ENCODE measurements at regions not wholly inside any gene's neighbourhood (a gene's known extent, or its start where the extent isn't known, plus 50 kb on each side); places are given as distances from the start of the nearest gene placed in this dataset.

GRCh38 chr2:3138621-3139020 lies 239.0 kb downstream of the EIPR1 start:
- H3F3A ChIP-seq (ENCODE audit: insufficient read depth, low read length), result no peaks in the 10 kb centered on the region
- no peaks in the 10 kb centered on the region for H3K79me2 ChIP-seq (ENCODE audit: insufficient read depth, low read length)
- no peak overlapping the region for H3K9ac ChIP-seq (ENCODE audit: low read length)
- H3K36me3 ChIP-seq (ENCODE audit: insufficient read depth, low read length), result peaks cover 19% of the 10 kb centered on the region
- no peak overlapping the region for H3K27ac ChIP-seq (ENCODE audit: low read depth, low read length, poor library complexity, severe bottlenecking)
- no peaks in the 10 kb centered on the region for H3K27me3 ChIP-seq (ENCODE audit: insufficient read depth, low read length)
- peaks cover 17% of the 10 kb centered on the region for H3K4me1 ChIP-seq (ENCODE audit: insufficient read depth, low read length, severe bottlenecking)
- H3K4me3 ChIP-seq (ENCODE audit: low read depth, low read length, poor library complexity, severe bottlenecking), result no peak overlapping the region
- H3K9me2 ChIP-seq (ENCODE audit: low read depth, low read length), result no peaks in the 10 kb centered on the region
- no peaks in the 10 kb centered on the region for H4K20me1 ChIP-seq (ENCODE audit: insufficient read depth, low read length)
- TF ChIP-seq EZH2 (IDR thresholded peaks at IDR 0.05; ENCODE audit: borderline replicate concordance, low read length) (no peak), CTCF (IDR thresholded peaks at IDR 0.05; ENCODE audit: low read length) (no peak)
- no peak overlapping the region for H3K4me2 ChIP-seq (ENCODE audit: low read length)
- H3K9me3 ChIP-seq (ENCODE audit: low read length), result no peaks in the 10 kb centered on the region
- no peak overlapping the region for H2AFZ ChIP-seq (ENCODE audit: low read length)

- Histone ChIP-seq H3K4me3 (ENCODE audit: low read depth, low read length, poor library complexity, severe bottlenecking) (no peak overlapping the region), H3K9me2 (ENCODE audit: low read depth, low read length) (no peaks in the 10 kb centered on the region), H3K79me2 (ENCODE audit: insufficient read depth, low read length) (no peaks in the 10 kb centered on the region), H3K27me3 (ENCODE audit: insufficient read depth, low read length) (no peaks in the 10 kb centered on the region), H3K27ac (ENCODE audit: low read depth, low read length, poor library complexity, severe bottlenecking) (no peak overlapping the region), H3K4me2 (ENCODE audit: low read length) (no peak overlapping the region), H3K4me1 (ENCODE audit: insufficient read depth, low read length, severe bottlenecking) (peaks cover 9% of the 10 kb centered on the region), H2AFZ (ENCODE audit: low read length) (no peak overlapping the region), H3F3A (ENCODE audit: insufficient read depth, low read length) (no peaks in the 10 kb centered on the region), H4K20me1 (ENCODE audit: insufficient read depth, low read length) (no peaks in the 10 kb centered on the region), H3K36me3 (ENCODE audit: insufficient read depth, low read length) (peaks cover 19% of the 10 kb centered on the region), H3K9ac (ENCODE audit: low read length) (no peak overlapping the region), H3K9me3 (ENCODE audit: low read length) (no peaks in the 10 kb centered on the region)
- TF ChIP-seq EZH2 (IDR thresholded peaks at IDR 0.05; ENCODE audit: borderline replicate concordance, low read length) (no peak), CTCF (IDR thresholded peaks at IDR 0.05; ENCODE audit: low read length) (no peak)
These were observed 239.8 kb downstream of the EIPR1 start for GRCh38 chr2:3137651-3138300.

- no peak overlapping the region for H2AFZ ChIP-seq (ENCODE audit: low read length)
- H3K4me3 ChIP-seq (ENCODE audit: low read depth, low read length, poor library complexity, severe bottlenecking), result no peak overlapping the region
- no peak overlapping the region for H3K4me2 ChIP-seq (ENCODE audit: low read length)
- H3K9me2 ChIP-seq (ENCODE audit: low read depth, low read length), result no peaks in the 10 kb centered on the region
- no peaks in the 10 kb centered on the region for H4K20me1 ChIP-seq (ENCODE audit: insufficient read depth, low read length)
- peaks cover 13% of the 10 kb centered on the region for H3K36me3 ChIP-seq (ENCODE audit: insufficient read depth, low read length)
- no peak overlapping the region for H3K27ac ChIP-seq (ENCODE audit: low read depth, low read length, poor library complexity, severe bottlenecking)
- H3K27me3 ChIP-seq (ENCODE audit: insufficient read depth, low read length), result no peaks in the 10 kb centered on the region
- H3K79me2 ChIP-seq (ENCODE audit: insufficient read depth, low read length), result no peaks in the 10 kb centered on the region
- no peak overlapping the region for H3K9ac ChIP-seq (ENCODE audit: low read length)
- H3K9me3 ChIP-seq (ENCODE audit: low read length), result no peaks in the 10 kb centered on the region
- H3F3A ChIP-seq (ENCODE audit: insufficient read depth, low read length), result no peaks in the 10 kb centered on the region
- TF ChIP-seq EZH2 (IDR thresholded peaks at IDR 0.05; ENCODE audit: borderline replicate concordance, low read length), result no peak
- no peak for TF ChIP-seq CTCF (IDR thresholded peaks at IDR 0.05; ENCODE audit: low read length)
- H3K4me1 ChIP-seq (ENCODE audit: insufficient read depth, low read length, severe bottlenecking), result peaks cover 10% of the 10 kb centered on the region
These were observed 241.9 kb downstream of the EIPR1 start for GRCh38 chr2:3135676-3136075.
